Keratinocyte (primary cell): ENCODE measurements at regions not wholly inside any gene's neighbourhood (a gene's known extent, or its start where the extent isn't known, plus 50 kb on each side); places are given as distances from the start of the nearest gene placed in this dataset.

Experiments
- DNase-seq: peaks from one replicate; pipeline ENCODE4 v3.0.0-alpha.2; 2011; ENCODE audit warnings: low read depth, missing footprints, low spot score
- FAIRE-seq: peaks from 2 replicates; lab custom pipeline; 2011; peaks lifted over from hg19 to GRCh38; lab: Jason Lieb, UNC
- H2AFZ ChIP-seq: 2 replicates; pipeline ENCODE4 v1.6.0; 2012; ENCODE audit warnings: low read length, control low read depth, inconsistent platforms; ENCODE audit not compliant: control insufficient read depth
- H3K27ac ChIP-seq: 2 replicates; pipeline ENCODE4 v1.5.1; 2011; ENCODE audit warnings: low read length; ENCODE audit not compliant: control insufficient read depth, insufficient read depth
- H3K27me3 ChIP-seq: 3 replicates; pipeline ENCODE4 v1.6.0; 2011; ENCODE audit warnings: low read length; ENCODE audit not compliant: control insufficient read depth, insufficient read depth; ENCODE audit errors: extremely low read depth
- H3K36me3 ChIP-seq, 2 experiments: 2 replicates in 1 of 2; 3 replicates in 1 of 2; pipeline ENCODE4 v1.5.1; 2011; ENCODE audit warnings: low read length in 2 of 2, mild to moderate bottlenecking in 1 of 2; ENCODE audit not compliant: control insufficient read depth in 2 of 2, insufficient read depth in 2 of 2; ENCODE audit errors: extremely low read depth in 1 of 2
- H3K4me1 ChIP-seq: 3 replicates; pipeline ENCODE4 v1.5.1; 2011; ENCODE audit warnings: low read length; ENCODE audit not compliant: control insufficient read depth, insufficient read depth; ENCODE audit errors: extremely low read depth
- H3K4me2 ChIP-seq: 3 replicates; pipeline ENCODE4 v1.6.0; 2011; ENCODE audit warnings: low read depth, low read length; ENCODE audit not compliant: control insufficient read depth, insufficient read depth; ENCODE audit errors: extremely low read depth
- H3K4me3 ChIP-seq, 3 experiments: fragments of 200-600 bp in 1 of 3; sonication (generic) in 1 of 3; 2 replicates in 2 of 3; 3 replicates in 1 of 3; pipeline ENCODE4 v1.5.1; 2011 to 2016; ENCODE audit warnings: low read length in 3 of 3, mild to moderate bottlenecking in 3 of 3, control low read depth in 2 of 3, inconsistent platforms in 1 of 3, low read depth in 1 of 3, mixed read lengths in 1 of 3, mixed run types in 1 of 3, moderate library complexity in 1 of 3; ENCODE audit not compliant: control insufficient read depth in 2 of 3, insufficient read depth in 2 of 3; ENCODE audit errors: extremely low read depth in 1 of 3
- H3K79me2 ChIP-seq: 2 replicates; pipeline ENCODE4 v1.6.0; 2012; ENCODE audit warnings: low read length; ENCODE audit not compliant: control insufficient read depth, insufficient read depth
- H3K9ac ChIP-seq: 3 replicates; pipeline ENCODE4 v1.6.0; 2011; ENCODE audit warnings: low read length; ENCODE audit not compliant: control insufficient read depth, insufficient read depth; ENCODE audit errors: extremely low read depth
- H3K9me1 ChIP-seq: 3 replicates; pipeline ENCODE4 v1.6.0; 2011; ENCODE audit warnings: low read length; ENCODE audit not compliant: control insufficient read depth, insufficient read depth; ENCODE audit errors: extremely low read depth
- H3K9me3 ChIP-seq: 2 replicates; pipeline ENCODE4 v1.5.1; 2012; ENCODE audit warnings: low read depth, low read length; ENCODE audit not compliant: control insufficient read depth
- H4K20me1 ChIP-seq: 3 replicates; pipeline ENCODE4 v1.6.0; 2011; ENCODE audit warnings: low read length; ENCODE audit not compliant: control insufficient read depth, insufficient read depth; ENCODE audit errors: extremely low read depth
- EZH2 ChIP-seq: IDR thresholded peaks from one replicate; pipeline ENCODE4 v1.6.1; 2012; ENCODE audit warnings: inconsistent platforms, mild to moderate bottlenecking, low read length, moderate library complexity
- dilution Hi-C: fragments of 300-500 bp; cut with MboI; formaldehyde crosslinking; loops from one replicate; pipeline ENCODE4 v1.7.0; 2020; ENCODE audit warnings: low sequenced_read_pairs; ENCODE audit not compliant: extremely low pct_ligation_motif_present
- TF ChIP-seq, protein P1 (sequence below), 3 experiments: IDR thresholded peaks in 1 of 3; conservative IDR thresholded peaks in 1 of 3; optimal IDR thresholded peaks in 1 of 3; 2 replicates in 2 of 3; 3 replicates in 1 of 3; pipeline versions ENCODE3 to v1.5.1; 2011; ENCODE audit warnings: low read length in 3 of 3, mild to moderate bottlenecking in 3 of 3, moderate library complexity in 2 of 3, control low read depth in 1 of 3, inconsistent platforms in 1 of 3; ENCODE audit not compliant: insufficient read depth in 2 of 3; ENCODE audit errors: extremely low read depth in 1 of 3

DNA sequence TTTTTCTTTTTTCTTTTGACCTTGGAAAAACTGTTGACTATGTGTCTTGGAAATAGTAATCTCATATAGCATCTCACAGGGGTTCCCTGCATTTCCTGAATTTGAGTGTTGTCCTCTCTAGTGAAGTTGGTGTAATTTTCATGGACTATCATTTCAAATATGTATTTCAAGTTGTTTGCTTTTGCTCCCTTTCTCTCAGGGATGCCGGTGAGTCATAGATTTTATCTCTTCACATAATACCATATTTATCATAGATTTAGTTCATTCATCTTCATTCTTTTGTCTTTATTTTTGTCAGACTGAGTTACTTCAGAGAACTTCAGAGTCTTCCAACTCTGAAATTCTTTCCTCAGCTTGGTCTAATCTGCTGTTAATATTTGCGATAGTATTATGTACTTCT, 1320.6 kb downstream of the LRFN5 start:
- H3K9me3 ChIP-seq, result peaks cover 2% of the 10 kb centered on the region
- no peaks in the 10 kb centered on the region for H3K9me1 ChIP-seq
- no peak for FAIRE-seq
- no peaks in the 10 kb centered on the region for H3K27me3 ChIP-seq
- no peak for DNase-seq
- no peak overlapping the region for H2AFZ ChIP-seq
- H3K9ac ChIP-seq, result no peak overlapping the region
- no peak for TF ChIP-seq EZH2
- TF ChIP-seq, protein P1, sequence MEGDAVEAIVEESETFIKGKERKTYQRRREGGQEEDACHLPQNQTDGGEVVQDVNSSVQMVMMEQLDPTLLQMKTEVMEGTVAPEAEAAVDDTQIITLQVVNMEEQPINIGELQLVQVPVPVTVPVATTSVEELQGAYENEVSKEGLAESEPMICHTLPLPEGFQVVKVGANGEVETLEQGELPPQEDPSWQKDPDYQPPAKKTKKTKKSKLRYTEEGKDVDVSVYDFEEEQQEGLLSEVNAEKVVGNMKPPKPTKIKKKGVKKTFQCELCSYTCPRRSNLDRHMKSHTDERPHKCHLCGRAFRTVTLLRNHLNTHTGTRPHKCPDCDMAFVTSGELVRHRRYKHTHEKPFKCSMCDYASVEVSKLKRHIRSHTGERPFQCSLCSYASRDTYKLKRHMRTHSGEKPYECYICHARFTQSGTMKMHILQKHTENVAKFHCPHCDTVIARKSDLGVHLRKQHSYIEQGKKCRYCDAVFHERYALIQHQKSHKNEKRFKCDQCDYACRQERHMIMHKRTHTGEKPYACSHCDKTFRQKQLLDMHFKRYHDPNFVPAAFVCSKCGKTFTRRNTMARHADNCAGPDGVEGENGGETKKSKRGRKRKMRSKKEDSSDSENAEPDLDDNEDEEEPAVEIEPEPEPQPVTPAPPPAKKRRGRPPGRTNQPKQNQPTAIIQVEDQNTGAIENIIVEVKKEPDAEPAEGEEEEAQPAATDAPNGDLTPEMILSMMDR (optimal IDR thresholded peaks at IDR 0.05 in 1 of 3, IDR thresholded peaks at IDR 0.05 in 1 of 3, conservative IDR thresholded peaks at IDR 0.05 in 1 of 3; ENCODE audit: extremely low read depth in 1 of 3, insufficient read depth in 2 of 3, low read length in 3 of 3), result no peak
- no peaks in the 10 kb centered on the region for H3K4me1 ChIP-seq
- no peak overlapping the region for H3K4me2 ChIP-seq
- H3K79me2 ChIP-seq, result no peaks in the 10 kb centered on the region
- H3K4me3 ChIP-seq, result no peak overlapping the region
- no peak overlapping the region for H3K27ac ChIP-seq
- H4K20me1 ChIP-seq, result no peaks in the 10 kb centered on the region
- dilution Hi-C loops, result no loop called here
- H3K36me3 ChIP-seq, result no peaks in the 10 kb centered on the region

DNA sequence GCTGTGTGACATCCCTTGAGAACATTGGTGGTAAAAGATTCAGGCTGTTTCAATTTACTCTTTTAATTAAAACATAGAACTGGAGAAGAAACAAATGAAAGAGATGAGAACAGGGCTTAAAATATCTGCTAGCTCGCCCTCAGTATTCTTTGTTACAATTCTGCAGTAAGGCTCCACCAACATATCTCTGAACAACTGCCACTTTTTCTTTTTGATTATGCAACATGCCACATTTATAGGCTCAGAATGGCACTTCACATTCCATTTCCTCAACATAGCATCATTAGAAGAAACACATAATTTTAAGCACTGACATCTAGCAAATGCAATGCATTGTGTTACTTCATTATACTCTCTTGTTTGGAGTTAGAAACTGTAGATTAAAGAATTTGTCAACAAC, 1315.2 kb downstream of the LRFN5 start:
- Histone ChIP-seq H3K9me1 (no peaks in the 10 kb centered on the region), H3K9me3 (no peaks in the 10 kb centered on the region), H4K20me1 (no peaks in the 10 kb centered on the region), H3K36me3 (no peaks in the 10 kb centered on the region), H3K27me3 (no peaks in the 10 kb centered on the region), H3K9ac (no peak overlapping the region), H3K4me3 (no peak overlapping the region), H3K4me1 (no peaks in the 10 kb centered on the region), H3K4me2 (no peak overlapping the region), H3K79me2 (no peaks in the 10 kb centered on the region), H2AFZ (no peak overlapping the region), H3K27ac (no peak overlapping the region)
- dilution Hi-C loops, result no loop called here
- FAIRE-seq (no peak), DNase-seq (no peak)
- no peak for TF ChIP-seq EZH2
- TF ChIP-seq, protein P1 (optimal IDR thresholded peaks at IDR 0.05 in 1 of 3, IDR thresholded peaks at IDR 0.05 in 1 of 3, conservative IDR thresholded peaks at IDR 0.05 in 1 of 3; ENCODE audit: extremely low read depth in 1 of 3, insufficient read depth in 2 of 3, low read length in 3 of 3), result no peak
